GM18867 (cell line): ENCODE measurements at regions not wholly inside any gene's neighbourhood (a gene's known extent, or its start where the extent isn't known, plus 50 kb on each side); places are given as distances from the start of the nearest gene placed in this dataset.
"Not testable (repeated sequence)": the region's sequence is repeated elsewhere in the genome, so short reads cannot be mapped to it uniquely, and the experiment has no call there.

Source experiments
- ATAC-seq: cut with Tn5 transposase; IDR thresholded peaks from one replicate; pipeline ENCODE4 v1.9.1; 2021; ENCODE audit warnings: mild to moderate bottlenecking, moderate library complexity; ENCODE audit not compliant: unreplicated experiment

DNA sequence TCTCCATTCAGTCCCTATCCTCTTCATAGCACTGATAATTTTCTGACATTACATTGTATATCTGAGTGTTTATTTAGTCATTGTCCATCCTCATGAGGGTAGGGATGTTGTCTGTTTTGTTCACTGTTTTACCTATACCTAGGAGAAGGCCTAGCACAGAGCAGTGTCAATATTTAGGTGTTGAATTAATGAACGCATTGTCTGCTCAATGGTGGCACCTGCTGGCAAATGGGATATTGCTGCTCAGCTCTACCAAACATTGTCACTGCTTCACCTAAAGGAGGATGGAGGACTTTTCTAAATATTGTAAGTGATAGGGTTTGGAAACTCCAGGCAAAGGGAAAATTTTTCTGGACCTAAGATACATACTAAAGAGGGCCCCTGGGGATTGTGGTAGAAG, 243.9 kb downstream of the RRAGC start:
- no peak for ATAC-seq

- no peak for ATAC-seq
Measured at GRCh38 chr1:38614861-38615260, 244.7 kb downstream of the RRAGC start.

DNA sequence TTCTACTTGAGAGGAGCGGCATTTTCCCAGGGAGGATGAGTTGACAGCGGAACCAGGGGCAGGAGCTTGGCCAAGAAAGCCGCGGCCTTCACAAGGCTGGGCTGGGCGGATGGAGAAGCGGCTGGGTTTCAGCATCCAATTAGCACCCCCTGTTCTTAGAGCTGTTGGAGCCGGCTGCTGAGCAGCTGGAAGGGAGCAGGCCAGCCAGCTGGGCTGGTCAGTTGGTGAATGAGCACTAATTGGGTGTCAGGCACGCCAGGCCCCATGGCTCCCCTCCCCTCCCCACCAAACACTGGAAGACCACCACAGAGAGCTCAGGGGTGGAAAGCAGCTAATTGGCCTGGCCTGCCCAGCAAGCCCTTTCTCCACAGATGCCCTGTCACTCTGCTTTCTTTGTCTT, 245.6 kb downstream of the RRAGC start:
- ATAC-seq = no peak

- ATAC-seq = no peak
Measured at GRCh38 chr1:38612951-38613350, 246.6 kb downstream of the RRAGC start.

DNA sequence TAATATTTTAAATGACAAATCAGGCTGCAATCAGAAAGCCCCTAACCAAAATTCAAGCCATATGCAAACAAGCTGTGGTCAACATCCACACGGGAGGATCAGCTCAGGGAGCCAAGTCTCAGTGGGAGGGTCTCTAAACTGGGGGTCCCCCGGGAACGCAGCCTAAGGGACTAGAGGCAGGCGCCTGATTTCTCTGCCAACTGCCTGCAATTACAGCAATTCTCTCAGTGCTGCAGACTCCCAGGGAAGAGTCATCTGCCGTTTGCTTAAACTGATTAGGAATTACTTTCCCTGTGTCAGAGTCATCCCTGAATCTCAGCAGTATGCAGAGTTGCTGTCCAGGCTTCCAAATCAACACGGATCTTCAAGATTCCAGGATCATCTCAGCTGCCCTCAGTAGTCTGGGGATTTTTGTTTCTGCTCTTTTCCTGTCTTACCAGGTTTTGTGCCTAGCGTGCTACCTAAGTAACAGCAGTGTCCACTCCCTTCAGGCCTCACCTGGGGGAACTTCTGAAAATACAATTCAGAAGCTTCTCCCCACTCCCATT, 247.8 kb downstream of the RRAGC start:
- no peak for ATAC-seq

GRCh38 chr1:38609166-38610025, 250.2 kb downstream of the RRAGC start:
- ATAC-seq = no peak

- no peak for ATAC-seq
Measured at GRCh38 chr1:38608202-38608864, 251.2 kb downstream of the RRAGC start.

DNA sequence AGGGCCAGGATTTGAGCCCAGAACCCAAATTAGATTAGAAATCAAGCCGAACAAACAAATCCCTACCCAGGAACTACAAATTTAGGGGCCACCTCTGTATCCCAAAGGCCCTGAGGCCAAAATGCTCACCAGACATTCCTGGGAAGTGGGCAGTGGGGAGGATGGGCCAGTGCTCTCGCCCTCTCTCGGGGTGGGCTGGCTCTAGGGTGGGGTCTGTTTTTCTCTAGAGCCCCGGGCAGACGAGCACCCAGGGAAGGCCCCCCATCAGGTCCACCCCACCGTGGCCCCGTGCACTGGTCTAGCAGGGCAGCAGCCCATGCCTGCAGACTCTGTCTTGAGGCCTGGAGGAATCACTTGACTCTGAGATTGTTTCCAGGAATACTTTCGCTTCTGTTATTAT, 252.0 kb downstream of the RRAGC start:
- no peak for ATAC-seq

DNA sequence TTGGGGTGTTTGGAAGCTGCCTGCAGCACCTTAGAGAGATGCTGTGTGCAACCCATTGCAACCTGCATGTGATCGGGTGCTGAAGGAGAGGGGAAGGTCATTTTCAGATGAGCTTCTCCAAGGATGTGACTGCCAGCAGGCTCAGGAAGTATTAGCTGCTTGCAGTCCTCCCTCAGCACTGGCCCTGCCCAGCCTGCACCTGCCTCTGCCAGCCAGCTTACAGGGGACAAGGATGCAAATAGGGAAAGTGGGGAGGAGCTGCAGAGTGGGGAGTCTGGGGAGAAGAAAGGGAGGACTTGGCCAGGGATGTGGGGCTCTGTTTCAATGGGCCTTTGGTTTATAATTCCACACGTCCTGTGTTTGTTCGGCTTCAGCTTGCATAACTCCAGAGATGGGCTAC, 254.5 kb downstream of the RRAGC start:
- no peak for ATAC-seq

DNA sequence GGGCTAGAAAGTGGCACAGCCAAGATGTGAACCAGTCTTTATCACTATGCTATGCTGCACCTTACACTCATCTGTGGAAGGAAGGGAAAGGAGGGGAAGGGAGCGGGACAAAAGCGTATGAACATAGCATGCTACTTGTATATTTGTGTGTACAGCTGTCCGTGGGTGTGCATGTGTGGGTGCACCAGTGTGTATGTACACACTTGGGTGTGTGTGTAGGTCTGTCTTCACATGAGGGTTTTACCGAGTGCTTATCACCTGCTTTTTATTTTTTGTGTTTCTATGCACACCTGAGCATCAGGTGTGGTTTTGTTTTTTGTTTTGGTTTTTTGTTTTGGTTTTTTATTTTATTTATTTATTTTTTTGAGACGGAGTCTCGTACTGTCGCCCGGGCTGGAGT, 255.7 kb downstream of the RRAGC start:
- no peak for ATAC-seq

- ATAC-seq = no peak
Measured at GRCh38 chr1:38600905-38601304, 258.7 kb downstream of the RRAGC start.

DNA sequence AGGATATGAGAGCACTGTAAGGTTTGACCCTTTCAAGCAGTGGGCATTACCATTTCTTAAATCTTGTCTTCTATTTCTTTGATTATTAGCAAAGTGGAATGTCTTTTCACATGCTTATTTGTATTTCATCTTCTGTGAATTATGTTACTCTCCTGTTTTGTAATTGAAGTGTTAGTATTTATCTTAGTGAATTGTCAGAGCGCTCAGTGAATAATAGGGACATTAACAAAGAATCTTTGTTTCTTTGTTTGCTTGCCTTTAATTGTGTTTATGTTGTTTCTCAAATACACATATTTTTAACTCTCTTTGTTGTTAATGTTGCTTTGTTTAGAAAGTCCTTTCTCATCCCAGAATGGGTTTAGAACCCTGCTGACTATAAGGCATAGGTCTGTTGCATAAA, 259.3 kb downstream of the RRAGC start:
- ATAC-seq = no peak

GRCh38 chr1:38598118-38598517, 261.5 kb downstream of the RRAGC start:
- ATAC-seq = no peak

GRCh38 chr1:38589036-38589435, 270.5 kb downstream of the RRAGC start:
- no peak for ATAC-seq

DNA sequence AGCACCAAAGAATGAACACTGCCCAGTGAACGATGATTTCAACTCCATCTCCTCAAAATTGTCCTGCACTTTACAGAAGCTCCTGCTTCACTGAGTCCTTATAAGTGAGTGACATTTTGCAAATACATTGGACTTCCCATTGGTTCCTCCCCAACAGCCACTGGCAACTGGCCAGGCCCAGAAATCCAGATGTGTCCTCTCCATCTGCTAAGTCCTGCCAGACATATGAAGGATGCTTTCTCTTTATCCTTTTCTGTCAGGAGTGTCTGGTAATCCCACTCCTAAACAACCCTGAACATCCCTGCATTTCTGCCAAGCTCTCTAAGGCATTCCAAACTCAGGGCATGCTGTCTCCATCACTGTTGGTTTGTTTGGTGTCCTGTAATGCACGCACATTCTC, 271.8 kb downstream of the RRAGC start:
- no peak for ATAC-seq

GRCh38 chr1:38586993-38587646, 272.5 kb downstream of the RRAGC start:
- no peak for ATAC-seq

GRCh38 chr1:38585971-38586370, 273.6 kb downstream of the RRAGC start:
- no peak for ATAC-seq

DNA sequence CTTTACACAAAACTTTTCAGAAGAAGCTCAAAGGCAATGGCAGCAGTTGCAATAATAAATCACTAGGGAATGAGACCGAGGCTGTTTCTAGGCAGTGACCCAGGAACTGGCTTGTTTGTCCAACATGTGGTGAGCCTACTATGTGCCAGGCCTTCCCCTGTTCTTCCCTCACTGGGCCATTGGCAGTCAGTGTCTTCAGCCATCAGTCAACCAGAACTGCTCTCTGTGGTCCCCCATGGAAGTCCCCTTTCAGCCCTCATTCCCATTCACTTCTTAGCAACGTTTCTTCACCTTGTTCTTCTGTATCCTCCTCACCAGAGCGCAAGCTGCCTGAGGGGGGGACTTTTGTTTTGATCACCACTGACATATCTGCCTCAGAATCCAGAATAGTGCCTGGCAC, 274.1 kb downstream of the RRAGC start:
- no peak for ATAC-seq

GRCh38 chr1:38584448-38585355, 274.9 kb downstream of the RRAGC start:
- ATAC-seq = no peak

DNA sequence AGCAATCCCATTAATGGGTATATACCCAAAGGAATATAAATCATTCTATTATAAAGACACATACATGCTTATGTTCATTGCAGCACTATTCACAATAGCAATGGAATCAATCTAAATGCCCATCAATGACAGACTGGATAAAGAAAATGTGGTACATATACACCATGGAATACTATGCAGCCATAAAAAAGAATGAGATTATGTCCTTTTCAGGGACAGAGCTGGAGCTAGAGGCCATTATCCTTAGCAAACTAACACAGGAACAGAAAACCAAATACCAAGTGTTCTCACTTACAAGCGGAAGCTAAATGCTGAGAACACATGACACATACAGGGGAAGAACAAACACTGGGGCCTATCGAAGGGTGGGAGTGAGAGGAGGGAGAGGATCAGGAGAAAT, 276.3 kb downstream of the RRAGC start:
- ATAC-seq = not testable (repeated sequence)

DNA sequence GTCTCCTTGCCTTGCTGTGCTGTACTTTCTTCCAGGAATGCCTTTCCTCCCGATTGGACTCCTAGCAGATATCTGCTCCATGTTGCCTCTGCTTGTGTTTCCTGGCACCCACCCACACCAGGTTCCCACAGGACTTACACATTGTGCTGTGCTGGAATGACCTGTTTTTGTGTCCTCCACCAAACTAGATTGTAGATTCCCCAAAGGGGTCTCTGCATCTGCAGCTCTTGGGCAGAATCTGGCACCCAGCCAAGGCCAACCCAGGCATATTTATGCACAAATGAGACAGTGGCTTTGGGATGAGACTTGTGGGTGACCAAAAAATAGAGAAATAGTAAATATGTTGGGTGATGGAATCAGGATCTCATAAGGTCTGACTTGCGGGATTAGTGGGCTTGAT, 278.2 kb downstream of the RRAGC start:
- ATAC-seq = no peak
